Stimulated activated effector memory CD8-positive, alpha-beta T cell treated with anti-CD3 and anti-CD28 coated beads, Interleukin-12 subunit alpha, Interleukin-12 subunit beta, amount 100 ng/mL, for 72 hours (primary cell): ENCODE measurements at regions not wholly inside any gene's neighbourhood (a gene's known extent, or its start where the extent isn't known, plus 50 kb on each side); places are given as distances from the start of the nearest gene placed in this dataset.
"Not testable (repeated sequence)": the region's sequence is repeated elsewhere in the genome, so short reads cannot be mapped to it uniquely, and the experiment has no call there.

Experiments
- ATAC-seq: fragments of 150-1000 bp; cut with Tn5 transposase; 2 replicates; pipeline ENCODE4 v1.10.0; 2021
- DNase-seq, 2 donors: peaks; one replicate each; pipeline ENCODE4 v3.0.0; 2021 to 2022; ENCODE audit warnings: low spot score in 2 of 2
- H3K27ac Mint-ChIP-seq: one replicate; pipeline ENCODE4 v1.8.0; 2022; ENCODE audit warnings: mild to moderate bottlenecking, mixed read lengths
- H3K36me3 Mint-ChIP-seq: one replicate; pipeline ENCODE4 v1.8.0; 2022; ENCODE audit warnings: mild to moderate bottlenecking, mixed read lengths
- H3K4me1 Mint-ChIP-seq: one replicate; pipeline ENCODE4 v1.8.0; 2022; ENCODE audit warnings: mixed read lengths
- H3K4me3 Mint-ChIP-seq: one replicate; pipeline ENCODE4 v1.8.0; 2022; ENCODE audit warnings: mild to moderate bottlenecking, mixed read lengths
- H3K9me3 Mint-ChIP-seq: one replicate; pipeline ENCODE4 v1.8.0; 2022; ENCODE audit warnings: mixed read lengths

DNA sequence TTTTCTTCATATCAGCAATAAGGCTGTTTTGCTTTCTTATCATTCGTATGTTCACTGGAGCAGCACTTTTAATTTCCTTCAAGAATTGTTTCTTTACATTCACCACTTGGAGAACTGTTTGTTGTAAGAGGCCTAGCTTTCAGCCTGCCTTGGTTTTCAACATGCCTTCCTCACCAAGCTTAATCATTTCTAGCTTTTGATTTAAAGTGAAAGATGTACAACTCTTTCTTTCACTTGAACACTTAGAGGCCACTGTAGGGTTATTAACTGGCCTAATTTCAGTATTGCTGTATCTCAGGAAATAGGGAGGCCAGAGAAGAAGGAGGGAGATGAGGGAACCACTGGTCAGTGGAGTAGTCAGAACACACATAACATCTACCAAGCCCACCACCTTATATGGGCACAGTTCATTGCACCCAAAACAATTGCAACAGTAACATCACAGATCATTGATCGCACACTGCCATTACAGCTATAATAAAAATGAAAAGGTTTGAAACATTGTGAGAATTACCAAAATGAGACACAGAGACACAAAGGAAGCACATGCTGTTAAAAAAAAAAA, 181.4 kb upstream of the TUBA3C start:
- no peaks in the 10 kb centered on the region for H3K9me3 Mint-ChIP-seq
- ATAC-seq (peak; percentile 26), DNase-seq (no peak)
- no peak overlapping the region for H3K27ac Mint-ChIP-seq
- no peak overlapping the region for H3K4me3 Mint-ChIP-seq
- no peaks in the 10 kb centered on the region for H3K4me1 Mint-ChIP-seq
- H3K36me3 Mint-ChIP-seq = no peaks in the 10 kb centered on the region

DNA sequence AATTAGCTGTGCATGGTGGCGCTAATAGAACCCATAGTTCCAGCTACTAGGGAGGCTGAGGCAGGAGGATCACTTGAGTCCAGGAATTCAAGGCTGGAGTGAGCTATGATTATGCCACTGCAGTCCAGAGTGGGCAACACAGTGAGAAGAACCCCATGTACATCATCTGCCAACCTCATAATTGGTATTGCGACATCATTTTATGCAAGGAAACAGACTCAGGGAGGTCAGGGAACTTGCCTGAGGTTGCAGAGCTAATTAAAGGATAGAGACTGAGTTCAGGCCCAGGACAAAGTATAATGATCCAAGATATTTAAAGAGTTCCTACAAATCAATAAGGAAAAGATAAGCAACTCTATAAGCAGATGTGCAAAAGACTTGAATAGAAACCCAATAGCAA, 178.1 kb upstream of the TUBA3C start:
- not testable (repeated sequence) for ATAC-seq, H3K4me1 Mint-ChIP-seq, DNase-seq, H3K9me3 Mint-ChIP-seq, H3K36me3 Mint-ChIP-seq, H3K4me3 Mint-ChIP-seq, H3K27ac Mint-ChIP-seq

DNA sequence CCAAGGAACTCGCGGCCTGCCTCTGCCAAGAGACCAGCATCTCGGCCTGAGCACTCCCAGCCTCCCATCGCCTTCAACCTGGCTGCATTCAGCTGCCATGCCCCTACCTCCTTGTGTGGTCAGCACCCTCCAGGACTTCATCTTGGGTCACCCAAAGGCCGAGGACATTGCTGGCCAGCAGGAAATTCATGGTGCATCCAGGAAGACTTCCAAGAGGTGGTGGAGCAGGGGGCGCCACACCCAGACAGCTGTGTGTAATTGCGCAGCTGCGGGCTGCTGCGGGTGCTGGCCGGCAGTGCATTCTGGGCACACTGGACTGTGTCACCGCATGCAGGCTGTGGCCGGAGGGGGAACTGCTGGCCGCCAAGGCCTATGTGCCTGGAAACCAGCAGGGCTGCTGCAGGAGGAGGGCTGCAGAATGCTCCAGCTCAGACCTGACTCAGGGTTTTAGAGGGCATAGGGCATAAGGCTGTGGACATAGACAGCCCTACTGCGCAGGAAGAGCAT, 164.3 kb upstream of the TUBA3C start:
- H3K36me3 Mint-ChIP-seq = no peaks in the 10 kb centered on the region
- ATAC-seq (no peak), DNase-seq (no peak)
- no peak overlapping the region for H3K4me3 Mint-ChIP-seq
- no peak overlapping the region for H3K27ac Mint-ChIP-seq
- H3K9me3 Mint-ChIP-seq = no peaks in the 10 kb centered on the region
- H3K4me1 Mint-ChIP-seq = no peaks in the 10 kb centered on the region

DNA sequence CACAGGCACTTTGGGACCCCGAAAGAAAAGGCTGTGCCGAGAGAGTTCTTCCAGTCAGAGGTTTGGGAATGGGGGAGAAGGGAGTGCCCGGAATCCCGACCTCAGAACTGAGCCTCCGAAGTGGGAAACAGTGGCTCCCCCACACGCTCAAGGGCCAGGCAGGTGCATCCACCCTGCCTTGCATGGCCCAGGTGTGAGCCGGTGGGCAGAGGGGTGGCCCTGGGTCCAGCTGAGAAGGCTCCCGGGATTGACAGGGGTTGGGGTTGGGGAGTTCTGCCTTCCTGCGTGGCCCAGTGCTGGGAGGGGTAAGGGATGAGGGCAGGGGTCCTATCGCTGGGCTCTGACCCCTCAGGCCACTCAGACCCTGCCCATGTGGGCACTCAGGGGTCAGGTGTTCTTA, 163.5 kb upstream of the TUBA3C start:
- Mint-ChIP-seq H3K36me3 (no peaks in the 10 kb centered on the region), H3K9me3 (no peaks in the 10 kb centered on the region), H3K27ac (no peak overlapping the region), H3K4me1 (no peaks in the 10 kb centered on the region), H3K4me3 (peak overlapping the region; percentile 39)
- DNase-seq = no peak
- ATAC-seq = no peak

DNA sequence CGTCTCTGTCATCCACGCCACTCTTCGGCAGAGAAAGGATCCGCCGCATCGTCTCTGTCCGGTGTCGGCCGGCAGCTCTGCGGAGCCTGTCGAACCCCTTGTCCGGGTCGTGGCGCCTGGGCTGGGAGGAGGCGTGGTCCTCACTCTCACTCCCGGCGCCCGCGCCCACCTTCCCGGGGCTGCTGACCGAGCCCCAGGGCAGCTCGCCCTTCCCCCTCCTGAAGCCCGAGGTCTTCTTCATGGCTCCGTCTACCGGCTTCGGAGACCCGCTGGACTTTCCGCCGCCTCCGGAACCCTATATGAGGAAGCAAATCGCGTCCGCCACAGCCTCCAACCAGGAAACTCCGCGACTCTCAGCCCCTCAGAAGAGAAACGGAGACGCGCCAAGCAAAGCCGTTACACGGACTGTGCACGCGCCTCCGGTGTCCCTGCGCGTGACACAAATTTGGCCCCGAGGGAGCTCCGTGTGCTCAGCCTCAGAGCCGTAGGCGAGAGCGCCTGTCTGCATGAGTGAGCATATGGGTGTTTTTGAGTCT, 163.0 kb upstream of the TUBA3C start:
- not testable (repeated sequence) for H3K27ac Mint-ChIP-seq, H3K36me3 Mint-ChIP-seq, H3K4me1 Mint-ChIP-seq, H3K9me3 Mint-ChIP-seq, DNase-seq
- peak; percentile 60 for ATAC-seq
- peak overlapping the region; percentile 39 for H3K4me3 Mint-ChIP-seq

DNA sequence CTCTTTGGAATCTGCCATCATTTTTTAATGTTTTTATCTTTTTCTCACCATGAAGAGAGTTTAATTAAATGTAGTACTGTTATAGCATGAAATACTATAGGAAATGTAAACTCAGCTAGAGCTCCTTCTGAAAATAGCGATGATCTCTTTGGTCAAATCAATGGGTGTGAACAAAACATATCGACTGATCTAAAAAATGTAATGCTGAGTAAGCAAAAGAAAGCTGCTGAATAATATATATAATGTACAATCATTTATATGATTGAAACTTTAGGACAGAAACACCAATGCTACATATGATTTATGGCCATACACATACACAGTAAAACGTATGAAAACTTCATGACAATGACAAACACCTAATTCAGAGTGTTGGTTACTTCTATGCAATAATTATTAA, 150.8 kb upstream of the TUBA3C start:
- peaks cover 6% of the 10 kb centered on the region for H3K9me3 Mint-ChIP-seq
- DNase-seq (no peak), ATAC-seq (no peak)
- no peaks in the 10 kb centered on the region for H3K36me3 Mint-ChIP-seq
- no peak overlapping the region for H3K4me3 Mint-ChIP-seq
- no peak overlapping the region for H3K27ac Mint-ChIP-seq
- H3K4me1 Mint-ChIP-seq = no peaks in the 10 kb centered on the region

DNA sequence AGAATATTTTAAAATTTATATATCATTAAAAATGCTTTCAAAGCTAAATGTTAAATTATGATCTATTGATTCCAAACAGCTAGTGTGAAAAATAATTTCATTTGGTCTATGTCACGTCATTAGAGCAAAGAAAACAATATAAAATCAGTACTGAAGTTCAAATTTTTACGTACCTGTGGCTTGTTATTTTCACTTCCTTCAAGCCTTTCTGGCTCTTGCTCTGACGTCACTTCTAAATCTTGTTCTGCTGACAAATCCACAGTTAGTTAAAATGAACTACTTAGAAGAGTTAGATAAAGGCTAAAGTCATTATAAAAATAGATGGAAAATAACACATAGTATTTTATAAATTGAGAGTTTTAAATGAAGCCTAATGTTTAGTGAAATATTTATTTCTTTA, 147.7 kb upstream of the TUBA3C start:
- no peaks in the 10 kb centered on the region for H3K4me1 Mint-ChIP-seq
- no peak overlapping the region for H3K27ac Mint-ChIP-seq
- ATAC-seq = no peak
- H3K4me3 Mint-ChIP-seq = no peak overlapping the region
- no peaks in the 10 kb centered on the region for H3K36me3 Mint-ChIP-seq
- DNase-seq = no peak
- H3K9me3 Mint-ChIP-seq = peaks cover 6% of the 10 kb centered on the region

DNA sequence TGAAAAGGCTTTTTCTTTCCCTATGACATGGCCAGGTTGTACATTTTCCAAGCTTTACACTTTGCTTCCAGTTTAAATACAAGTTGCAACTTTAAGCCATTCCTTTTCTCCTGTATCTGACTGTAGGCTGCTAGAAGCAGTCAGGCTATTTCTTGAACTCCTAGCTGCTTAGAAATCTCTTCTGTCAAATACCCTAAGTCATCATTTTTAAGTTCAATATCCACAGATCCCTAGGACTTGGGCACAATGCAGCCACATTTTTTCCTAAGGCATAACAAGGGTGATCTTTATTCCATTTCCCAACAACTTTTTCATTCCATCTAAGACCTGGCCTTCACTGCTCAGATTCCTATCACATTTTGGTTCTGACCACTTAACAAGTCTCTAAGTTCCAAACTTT, 142.7 kb upstream of the TUBA3C start:
- Mint-ChIP-seq H3K9me3 (peaks cover 11% of the 10 kb centered on the region), H3K4me1 (no peaks in the 10 kb centered on the region), H3K27ac (no peak overlapping the region), H3K4me3 (no peak overlapping the region), H3K36me3 (no peaks in the 10 kb centered on the region)
- DNase-seq (no peak), ATAC-seq (no peak)

DNA sequence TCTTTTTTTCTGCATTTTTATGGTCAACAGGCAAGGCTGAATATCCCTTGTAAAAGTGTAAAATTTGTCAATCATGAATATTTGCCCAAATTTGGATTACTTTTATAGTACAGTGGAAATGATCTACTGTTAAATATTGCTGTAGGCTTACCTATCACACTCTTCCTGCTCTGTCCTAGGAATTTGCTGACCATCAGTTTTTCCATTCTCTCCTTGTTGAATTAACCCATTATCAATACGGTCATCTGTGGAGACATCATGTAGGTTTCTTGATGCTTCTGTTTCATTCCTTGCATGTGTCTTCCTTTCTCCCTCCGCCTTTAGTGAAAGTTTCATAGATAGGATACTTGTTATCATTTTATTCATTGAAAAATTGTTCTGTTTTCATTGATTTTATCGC, 139.6 kb upstream of the TUBA3C start:
- H3K4me3 Mint-ChIP-seq = no peak overlapping the region
- H3K9me3 Mint-ChIP-seq = peaks cover 14% of the 10 kb centered on the region
- no peaks in the 10 kb centered on the region for H3K4me1 Mint-ChIP-seq
- ATAC-seq (no peak), DNase-seq (no peak)
- no peaks in the 10 kb centered on the region for H3K36me3 Mint-ChIP-seq
- H3K27ac Mint-ChIP-seq = no peak overlapping the region

DNA sequence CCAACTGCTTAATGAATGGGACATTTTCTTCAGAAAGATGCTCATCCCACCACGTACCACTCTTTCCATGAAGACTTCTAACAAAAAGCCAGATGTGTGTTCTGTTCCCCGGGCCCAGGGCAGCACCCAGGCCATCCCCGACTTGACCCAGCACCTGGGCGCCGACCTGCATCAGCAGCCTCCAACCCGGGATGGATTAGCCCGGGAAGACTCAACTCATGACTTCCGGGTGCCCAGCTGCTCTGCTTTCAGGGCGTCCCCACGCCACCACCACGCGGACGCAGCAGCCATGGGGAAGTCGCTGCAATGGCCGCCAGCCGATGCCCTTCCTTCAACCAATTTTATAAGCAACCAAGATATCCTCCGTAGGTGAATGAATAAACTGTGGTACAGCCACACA, 123.8 kb upstream of the TUBA3C start:
- no peak for ATAC-seq

DNA sequence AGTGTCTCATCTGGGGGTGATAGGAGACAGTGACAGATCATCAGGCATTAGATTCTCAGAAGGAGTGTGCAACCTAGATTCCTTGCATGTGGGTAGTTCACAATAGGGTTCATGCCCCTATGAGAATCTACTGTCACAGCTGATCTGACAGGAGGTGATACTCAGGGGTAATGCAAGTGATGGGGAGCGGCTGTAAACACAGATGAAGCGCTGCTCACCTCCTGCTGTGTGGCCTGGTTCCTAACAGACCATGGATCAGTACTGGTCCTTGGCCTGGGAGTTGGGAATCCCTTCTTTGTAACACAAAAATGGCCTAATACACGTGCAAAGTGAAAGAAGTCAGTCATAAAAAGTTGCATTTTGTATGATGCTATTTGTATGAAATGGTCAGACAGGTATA, 107.6 kb upstream of the TUBA3C start:
- H3K36me3 Mint-ChIP-seq = no peaks in the 10 kb centered on the region

More for the DNA sequence above, 123.8 kb upstream of the TUBA3C start:
- Mint-ChIP-seq H3K4me1 (no peaks in the 10 kb centered on the region), H3K4me3 (no peak overlapping the region), H3K9me3 (peaks cover 3% of the 10 kb centered on the region), H3K36me3 (no peaks in the 10 kb centered on the region), H3K27ac (no peak overlapping the region)
- no peak for DNase-seq

DNA sequence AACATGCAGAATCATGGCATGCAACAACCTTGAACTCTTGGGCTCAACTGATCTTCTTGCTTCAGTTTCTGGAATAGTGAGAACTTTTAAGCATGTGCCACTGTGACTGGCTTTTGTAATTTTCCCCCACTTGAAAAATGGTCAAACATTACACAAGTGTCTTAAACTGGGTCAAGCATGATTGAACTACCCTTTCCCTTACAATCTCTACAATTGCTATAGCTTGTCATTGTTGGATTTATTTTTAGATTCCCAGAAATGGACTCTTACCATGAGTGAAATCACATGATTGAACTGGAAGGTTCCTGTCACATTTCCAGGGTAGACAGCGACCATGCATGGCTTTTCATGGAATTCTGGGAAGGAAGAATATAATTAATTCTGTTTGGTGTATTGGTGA, 102.2 kb upstream of the TUBA3C start:
- Mint-ChIP-seq H3K4me3 (no peak overlapping the region), H3K36me3 (no peaks in the 10 kb centered on the region), H3K9me3 (peaks cover 4% of the 10 kb centered on the region), H3K27ac (no peak overlapping the region), H3K4me1 (no peaks in the 10 kb centered on the region)
- ATAC-seq (no peak), DNase-seq (no peak)

More for the DNA sequence above, 107.6 kb upstream of the TUBA3C start:
- Mint-ChIP-seq H3K4me3 (no peak overlapping the region), H3K27ac (no peak overlapping the region), H3K4me1 (no peaks in the 10 kb centered on the region), H3K9me3 (peaks cover 2% of the 10 kb centered on the region)
- no peak for DNase-seq
- ATAC-seq = no peak

DNA sequence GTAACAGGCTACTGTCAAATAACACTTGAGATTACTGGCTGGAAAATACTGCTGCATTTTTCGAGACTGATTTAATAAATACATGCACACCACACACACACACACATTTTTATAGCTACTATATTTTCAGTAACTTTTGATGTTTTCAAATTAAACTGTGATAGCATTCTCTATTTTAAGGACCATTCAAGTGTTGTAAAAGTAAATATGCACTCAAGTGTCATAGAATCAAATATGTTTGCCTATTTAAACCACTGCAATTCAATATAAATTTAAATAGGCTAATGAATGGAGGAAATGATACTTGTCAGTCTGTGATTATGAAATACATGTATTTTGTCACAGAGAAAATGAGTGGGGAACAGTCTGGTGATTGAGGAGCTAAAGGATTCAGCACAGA, 86.7 kb upstream of the TUBA3C start:
- Mint-ChIP-seq H3K36me3 (no peaks in the 10 kb centered on the region), H3K4me3 (no peak overlapping the region)

DNA sequence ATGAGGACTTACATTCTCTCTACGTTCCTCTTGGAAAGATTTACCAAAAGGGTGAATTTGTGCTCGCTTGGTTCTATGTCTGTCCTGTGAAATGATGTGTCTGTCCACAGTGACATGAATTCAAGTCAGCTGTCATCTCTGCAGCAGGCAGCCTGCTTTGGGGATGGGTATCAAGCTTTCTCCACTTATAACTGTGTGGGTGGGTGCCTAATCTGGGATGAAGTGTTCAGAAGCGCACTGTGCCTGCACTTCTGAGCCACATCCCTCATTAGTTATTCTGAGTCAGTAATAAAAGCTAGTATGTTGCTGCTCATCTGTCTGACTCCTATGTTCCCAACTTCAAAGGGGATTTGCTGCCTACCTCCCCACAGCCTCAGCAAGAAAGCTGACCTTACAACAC, 86.1 kb upstream of the TUBA3C start:
- Mint-ChIP-seq H3K9me3 (no peaks in the 10 kb centered on the region), H3K4me3 (no peak overlapping the region)
- no peak for DNase-seq

More for the DNA sequence above, 86.7 kb upstream of the TUBA3C start:
- ATAC-seq = no peak
- H3K4me1 Mint-ChIP-seq = no peaks in the 10 kb centered on the region
- no peak for DNase-seq
- H3K27ac Mint-ChIP-seq = no peak overlapping the region
- no peaks in the 10 kb centered on the region for H3K9me3 Mint-ChIP-seq

DNA sequence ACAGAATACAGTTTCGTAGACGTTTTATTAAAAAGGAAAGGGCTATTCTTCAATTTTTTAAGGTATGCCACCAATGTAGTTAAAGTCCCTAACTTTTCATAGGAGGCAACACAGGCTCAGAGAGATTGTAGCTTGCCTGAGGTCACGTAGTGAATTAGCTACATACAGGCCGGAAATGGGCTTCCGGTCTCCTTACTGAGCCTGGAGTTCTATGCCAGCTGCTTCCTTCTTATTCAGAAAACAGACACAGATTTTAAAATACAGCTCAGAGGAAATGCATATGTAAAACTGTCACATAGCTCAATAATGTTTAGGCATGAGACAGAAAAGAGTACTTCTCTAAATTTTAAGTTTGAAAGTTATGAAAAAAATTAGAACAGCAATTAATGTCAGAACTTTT, 85.4 kb upstream of the TUBA3C start:
- ATAC-seq = no peak
- Mint-ChIP-seq H3K4me3 (no peak overlapping the region), H3K27ac (no peak overlapping the region), H3K9me3 (no peaks in the 10 kb centered on the region), H3K4me1 (no peaks in the 10 kb centered on the region), H3K36me3 (no peaks in the 10 kb centered on the region)
- no peak for DNase-seq

More for the DNA sequence above, 86.1 kb upstream of the TUBA3C start:
- no peak overlapping the region for H3K27ac Mint-ChIP-seq
- no peaks in the 10 kb centered on the region for H3K36me3 Mint-ChIP-seq
- H3K4me1 Mint-ChIP-seq = no peaks in the 10 kb centered on the region
- no peak for ATAC-seq

DNA sequence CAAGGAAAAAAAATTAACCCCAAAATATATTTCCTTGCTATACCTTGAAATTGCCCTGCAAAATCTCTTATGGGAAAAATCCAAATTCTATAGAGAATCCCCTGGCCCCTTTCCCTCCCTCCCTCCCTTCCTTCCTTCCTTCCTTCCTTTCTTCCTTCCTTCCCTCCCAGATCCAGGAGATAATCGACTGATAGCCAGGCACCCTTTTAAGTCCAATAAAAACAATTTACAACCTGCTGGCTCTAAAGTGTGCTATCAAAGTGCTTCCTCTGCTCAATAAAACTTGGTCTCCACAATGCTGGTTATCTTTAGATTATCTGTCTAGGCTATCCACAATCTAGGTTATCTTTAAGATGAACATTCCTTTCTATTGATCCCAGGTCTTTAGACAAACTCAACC, 83.1 kb upstream of the TUBA3C start:
- DNase-seq (no peak), ATAC-seq (no peak)
- no peak overlapping the region for H3K27ac Mint-ChIP-seq
- no peak overlapping the region for H3K4me3 Mint-ChIP-seq
- no peaks in the 10 kb centered on the region for H3K4me1 Mint-ChIP-seq
- H3K9me3 Mint-ChIP-seq = no peaks in the 10 kb centered on the region
- H3K36me3 Mint-ChIP-seq = no peaks in the 10 kb centered on the region

DNA sequence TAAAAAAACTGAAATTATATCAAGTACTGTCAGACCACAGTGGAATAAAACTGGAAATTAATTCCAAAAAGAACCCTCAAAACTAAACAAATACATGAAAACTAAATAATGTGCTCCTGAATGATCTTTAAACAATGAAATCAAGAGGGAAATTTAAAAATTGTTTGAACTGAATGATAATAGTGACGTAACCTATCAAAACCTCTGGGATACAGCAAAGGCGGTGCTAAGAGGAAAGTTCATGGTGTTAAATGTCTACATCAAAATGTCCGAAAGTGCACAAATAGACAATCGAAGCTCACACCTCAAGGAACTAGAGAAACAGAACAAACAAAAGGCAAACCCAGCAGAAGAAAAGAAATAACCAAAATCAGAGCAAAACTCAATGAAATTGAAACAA, 70.8 kb upstream of the TUBA3C start:
- Mint-ChIP-seq H3K4me1 (no peaks in the 10 kb centered on the region), H3K36me3 (no peaks in the 10 kb centered on the region)

More for the DNA sequence above, 70.8 kb upstream of the TUBA3C start:
- Mint-ChIP-seq H3K27ac (no peak overlapping the region), H3K9me3 (peaks cover 10% of the 10 kb centered on the region), H3K4me3 (no peak overlapping the region)
- DNase-seq (no peak), ATAC-seq (no peak)
